ENCODE measurements at regions not wholly inside any gene's neighbourhood (a gene's known extent, or its start where the extent isn't known, plus 50 kb on each side); places are given as distances from the start of the nearest gene placed in this dataset.

GRCh38 chr6:168741942-168742782 is 301.2 kb downstream of the SMOC2 start:
- no peaks in the 10 kb centered on the region for H3K79me2 ChIP-seq (ENCODE audit: insufficient read depth)
- H4K20me1 ChIP-seq (ENCODE audit: insufficient read depth) = no peaks in the 10 kb centered on the region
- no peak overlapping the region for H2AFZ ChIP-seq (ENCODE audit: low read depth)
- no peaks in the 10 kb centered on the region for H3F3A ChIP-seq (replicated peaks; ENCODE audit: insufficient read depth)
- peaks cover 0 to 4% of the 10 kb centered on the region in 2 experiments; a peak in 1 of 4 replicates for H3K4me1 ChIP-seq (ENCODE audit: control insufficient read depth in 1 of 2, insufficient read depth in 2 of 2, low read depth in 1 of 2, low read length in 1 of 2)
- no peaks in the 10 kb centered on the region for H3K9me2 ChIP-seq
- DNase-seq = no peak
- H3K9me3 ChIP-seq = no peaks in the 10 kb centered on the region
- TF ChIP-seq EP300 (IDR thresholded peaks at IDR 0.05; ENCODE audit: borderline replicate concordance in 1 of 2, low read depth in 1 of 2, low read length in 1 of 2) = no peak
- TF ChIP-seq FOXM1 (IDR thresholded peaks at IDR 0.05; ENCODE audit: low read depth) = no peak
- no peak for TF ChIP-seq MEF2A (IDR thresholded peaks at IDR 0.05; ENCODE audit: borderline replicate concordance, low read depth)
- TF ChIP-seq RFX5 (IDR thresholded peaks at IDR 0.05; ENCODE audit: low read length) = no peak
- TF ChIP-seq NRF1 (IDR thresholded peaks at IDR 0.05; ENCODE audit: low read depth, low read length) = no peak
- CTCF ChIA-PET = interaction anchor here (0.7 to 1.5 kb wide), 3 partner anchors 11 to 126 kb away, joined by 3 to 4 read pairs (median 3); no protein-coding TSS in a partner anchor
- H3K4me3 ChIP-seq (ENCODE audit: low read depth in 2 of 2, low read length in 1 of 2) = no peak overlapping the region
- H3K27me3 ChIP-seq (ENCODE audit: insufficient read depth) = no peaks in the 10 kb centered on the region
- no peak overlapping the region for H3K9ac ChIP-seq
- no peak overlapping the region for H3K27ac ChIP-seq (ENCODE audit: low read depth in 2 of 2, low read length in 1 of 2)
- H3K36me3 ChIP-seq (replicated peaks in 1 of 2; ENCODE audit: control insufficient read depth in 1 of 2, insufficient read depth in 2 of 2, low read length in 1 of 2) = no peaks in the 10 kb centered on the region
- POLR2A ChIA-PET = no interaction called here
- WGBS (ENCODE audit: low lambda C conversion rate) = 55% methylated on average over 23 of the region's 23 CpGs
- H3K4me2 ChIP-seq = no peak overlapping the region

GRCh38 chr6:168741305-168741704 is 300.3 kb downstream of the SMOC2 start:
- no peaks in the 10 kb centered on the region for H3F3A ChIP-seq (replicated peaks; ENCODE audit: insufficient read depth)
- no peak overlapping the region for H3K9ac ChIP-seq
- H3K4me2 ChIP-seq = no peak overlapping the region
- 48% methylated on average over 3 of the region's 3 CpGs for WGBS (ENCODE audit: low lambda C conversion rate)
- no peak overlapping the region for H2AFZ ChIP-seq (ENCODE audit: low read depth)
- no peaks in the 10 kb centered on the region for H3K36me3 ChIP-seq (replicated peaks in 1 of 2; ENCODE audit: control insufficient read depth in 1 of 2, insufficient read depth in 2 of 2, low read length in 1 of 2)
- peaks cover 0 to 4% of the 10 kb centered on the region in 2 experiments; a peak in 1 of 4 replicates for H3K4me1 ChIP-seq (ENCODE audit: control insufficient read depth in 1 of 2, insufficient read depth in 2 of 2, low read depth in 1 of 2, low read length in 1 of 2)
- no peak for DNase-seq
- no peaks in the 10 kb centered on the region for H3K27me3 ChIP-seq (ENCODE audit: insufficient read depth)
- CTCF ChIA-PET = no interaction called here
- no peaks in the 10 kb centered on the region for H3K79me2 ChIP-seq (ENCODE audit: insufficient read depth)
- no peak overlapping the region for H3K4me3 ChIP-seq (ENCODE audit: low read depth in 2 of 2, low read length in 1 of 2)
- no peaks in the 10 kb centered on the region for H3K9me2 ChIP-seq
- no peaks in the 10 kb centered on the region for H4K20me1 ChIP-seq (ENCODE audit: insufficient read depth)
- no peak overlapping the region for H3K27ac ChIP-seq (ENCODE audit: low read depth in 2 of 2, low read length in 1 of 2)
- H3K9me3 ChIP-seq = no peaks in the 10 kb centered on the region
- POLR2A ChIA-PET = no interaction called here
- TF ChIP-seq TAF1 (IDR thresholded peaks at IDR 0.05; ENCODE audit: borderline replicate concordance, low read depth, low read length) = no peak

- Histone ChIP-seq H3K4me1 (ENCODE audit: control insufficient read depth in 1 of 2, insufficient read depth in 2 of 2, low read depth in 1 of 2, low read length in 1 of 2) (no peaks in the 10 kb centered on the region), H4K20me1 (ENCODE audit: insufficient read depth) (no peaks in the 10 kb centered on the region), H3K9ac (no peak overlapping the region), H3K36me3 (replicated peaks in 1 of 2; ENCODE audit: control insufficient read depth in 1 of 2, insufficient read depth in 2 of 2, low read length in 1 of 2) (no peaks in the 10 kb centered on the region), H2AFZ (ENCODE audit: low read depth) (no peak overlapping the region), H3K4me2 (no peak overlapping the region), H3K9me3 (no peaks in the 10 kb centered on the region), H3K9me2 (no peaks in the 10 kb centered on the region), H3K4me3 (ENCODE audit: low read depth in 2 of 2, low read length in 1 of 2) (no peak overlapping the region), H3K27me3 (ENCODE audit: insufficient read depth) (no peaks in the 10 kb centered on the region), H3F3A (replicated peaks; ENCODE audit: insufficient read depth) (no peaks in the 10 kb centered on the region), H3K27ac (ENCODE audit: low read depth in 2 of 2, low read length in 1 of 2) (no peak overlapping the region), H3K79me2 (ENCODE audit: insufficient read depth) (no peaks in the 10 kb centered on the region)
- TF ChIP-seq NRF1 (IDR thresholded peaks at IDR 0.05; ENCODE audit: low read depth, low read length) = no peak
- no peak for TF ChIP-seq CHD2 (IDR thresholded peaks at IDR 0.05; ENCODE audit: low read length, partially characterized antibody)
- TF ChIP-seq ELF1 (IDR thresholded peaks at IDR 0.05) = no peak
- TF ChIP-seq FOSL2 (IDR thresholded peaks at IDR 0.05; ENCODE audit: borderline replicate concordance, low read depth) = no peak
- TF ChIP-seq NFIC (IDR thresholded peaks at IDR 0.05; ENCODE audit: borderline replicate concordance) = no peak
- no peak for TF ChIP-seq SIN3A (IDR thresholded peaks at IDR 0.05; ENCODE audit: borderline replicate concordance, low read depth, low read length)
- TF ChIP-seq RCOR1 (IDR thresholded peaks at IDR 0.05; ENCODE audit: low read length) = no peak
- TF ChIP-seq PBX3 (IDR thresholded peaks at IDR 0.05) = no peak
- no peak for TF ChIP-seq RAD21 (IDR thresholded peaks at IDR 0.05; ENCODE audit: low read length)
- WGBS (ENCODE audit: low lambda C conversion rate) = 26% methylated on average over 2 of the region's 2 CpGs
- ChIA-PET POLR2A (no interaction called here), CTCF (no interaction called here)
- DNase-seq = no peak
Observed at GRCh38 chr6:168739381-168739780, 298.4 kb downstream of the SMOC2 start.
